K562 (cell line): ENCODE measurements at regions not wholly inside any gene's neighbourhood (a gene's known extent, or its start where the extent isn't known, plus 50 kb on each side); places are given as distances from the start of the nearest gene placed in this dataset.

Experiments
- ATAC-seq: fragments of 200-7000 bp; cut with Tn5 transposase; 3 replicates; pipeline ENCODE4 v1.9.1; 2020; ENCODE audit warnings: moderate library complexity
- BruUV-seq: library from RNA; stranded (reverse); fragments of 400-500 nt; replicated peaks from 2 replicates; lab custom pipeline; 2021; lab: Mats Ljungman, UMichigan
- CTCF ChIA-PET: fragments of 300-600 bp; formaldehyde crosslinking; extraction: SDS; loops from one replicate; lab custom pipeline; 2021; ENCODE audit warnings: low intra/inter-chr PET ratio; lab: Yijun Ruan, JAX
- POLR2A ChIA-PET: fragments of 300-600, 350-650 bp; sonication (Branson Sonifier 250); formaldehyde crosslinking; extraction: SDS; loops from one replicate; lab custom pipeline; 2021; ENCODE audit warnings: antibody characterized with exemption, inconsistent platforms; lab: Yijun Ruan, JAX
- DNase-seq, 4 experiments: peaks; one replicate each; pipeline versions ENCODE4 v3.0.0 to v3.0.0-alpha.2; 2011 to 2018; ENCODE audit warnings: low spot score in 3 of 4, mixed read lengths in 3 of 4; ENCODE audit errors: extremely low read depth in 1 of 4
- FAIRE-seq: peaks from 2 replicates; lab custom pipeline; 2011; peaks lifted over from hg19 to GRCh38; lab: Jason Lieb, UNC
- H2AFZ ChIP-seq: 2 replicates; pipeline ENCODE4 v1.6.0; 2011; ENCODE audit warnings: low read depth, low read length, control low read depth, inconsistent platforms
- H3K27ac ChIP-seq: fragments of 200-600 bp; 3 replicates; pipeline ENCODE4 v1.8.0; 2011; ENCODE audit warnings: low read depth, mild to moderate bottlenecking, control low read depth, inconsistent platforms, low read length, moderate library complexity, mixed read lengths; ENCODE audit errors: extremely low read depth
- H3K27me3 ChIP-seq, 2 experiments: fragments of 300-600 bp in 1 of 2; 2 replicates in 1 of 2; 3 replicates in 1 of 2; pipeline versions ENCODE4 v1.6.0 to v1.8.0; 2011; ENCODE audit warnings: inconsistent platforms in 2 of 2, low read length in 2 of 2, mild to moderate bottlenecking in 1 of 2, mixed read lengths in 1 of 2, moderate library complexity in 1 of 2; ENCODE audit not compliant: control insufficient read depth in 2 of 2, insufficient read depth in 2 of 2
- H3K36me3 ChIP-seq: fragments of 300-600 bp; 3 replicates; pipeline ENCODE4 v1.8.0; 2011; ENCODE audit warnings: mild to moderate bottlenecking, low read length, inconsistent platforms; ENCODE audit not compliant: control insufficient read depth, insufficient read depth
- H3K4me1 ChIP-seq, 2 experiments: fragments of 200-600 bp in 1 of 2; replicated peaks in 1 of 2; 2 replicates in 1 of 2; 3 replicates in 1 of 2; pipeline versions ENCODE4 v1.5.1 to v1.8.0; 2011; ENCODE audit warnings: inconsistent platforms in 2 of 2, low read length in 2 of 2, mild to moderate bottlenecking in 1 of 2, mixed read lengths in 1 of 2, moderate library complexity in 1 of 2; ENCODE audit not compliant: control insufficient read depth in 2 of 2, insufficient read depth in 2 of 2
- H3K4me2 ChIP-seq: 2 replicates; pipeline ENCODE4 v1.6.1; 2011; ENCODE audit warnings: low read length, control low read depth, inconsistent platforms, mixed read lengths; ENCODE audit not compliant: insufficient read depth
- H3K4me3 ChIP-seq: fragments of 200-600 bp; sonication (generic), shearing (Covaris generic); 2 replicates; pipeline ENCODE4 v1.5.1; 2016; ENCODE audit warnings: control low read depth, inconsistent platforms
- H3K79me2 ChIP-seq: fragments of 200-600 bp; 3 replicates; pipeline ENCODE4 v1.8.0; 2011; ENCODE audit warnings: low read length, inconsistent platforms; ENCODE audit not compliant: control insufficient read depth, insufficient read depth
- H3K9ac ChIP-seq, 2 experiments: 2 replicates each; pipeline versions ENCODE4 v1.6.0 to v1.6.1; 2011; ENCODE audit warnings: low read depth in 2 of 2, low read length in 2 of 2, control low read depth in 1 of 2, inconsistent platforms in 1 of 2, mild to moderate bottlenecking in 1 of 2, mixed read lengths in 1 of 2; ENCODE audit not compliant: insufficient read depth in 1 of 2
- H3K9me1 ChIP-seq: one replicate; pipeline ENCODE4 v1.6.0; 2011; ENCODE audit warnings: inconsistent platforms, mild to moderate bottlenecking, low read length, moderate library complexity; ENCODE audit not compliant: control insufficient read depth, insufficient read depth
- H3K9me3 ChIP-seq: replicated peaks from 2 replicates; pipeline ENCODE4 v1.5.1; 2011; ENCODE audit warnings: low read depth, low read length, inconsistent platforms; ENCODE audit not compliant: control insufficient read depth, insufficient read depth
- H4K20me1 ChIP-seq: replicated peaks from 2 replicates; pipeline ENCODE4 v1.6.1; 2011; ENCODE audit warnings: low read length, inconsistent platforms, mixed read lengths; ENCODE audit not compliant: control insufficient read depth, insufficient read depth
- WGBS: fragments of 100-300 bp; shearing (Covaris generic); methylation state at CpG from one replicate; pipeline ENCODE4 v1.1.6; 2016; ENCODE audit warnings: low coverage, mixed read lengths; ENCODE audit not compliant: insufficient coverage; ENCODE audit errors: missing lambda C conversion rate; 5-methylcytosine and 5-hydroxymethylcytosine counted together
- in situ Hi-C: fragments of 300-500 bp; cut with MboI; formaldehyde crosslinking; loops from 4 replicates; pipeline ENCODE4 v1.15.0; 2018; ENCODE audit warnings: inconsistent platforms, mixed read lengths
- intact Hi-C: fragments of 100-400 bp; cut with micrococcal nuclease; formaldehyde crosslinking; loops from 2 replicates; pipeline ENCODE4 v1.14.2; 2022
- TF ChIP-seq, protein P1 (sequence below): fragments of 250-450 bp; sonication (Bioruptor Pico); IDR thresholded peaks from 2 replicates; pipeline ENCODE4 v1.6.1; 2021; ENCODE audit warnings: mild to moderate bottlenecking
- TF ChIP-seq, protein P2 (sequence below), 2 experiments: fragments of 150-350 bp in 1 of 2; IDR thresholded peaks; 2 replicates each; pipeline ENCODE4 v1.6.1; 2012 to 2016; ENCODE audit warnings: low read depth in 2 of 2, low read length in 2 of 2, mild to moderate bottlenecking in 1 of 2, moderate library complexity in 1 of 2
- TF ChIP-seq, protein P3 (sequence below), 2 experiments: IDR thresholded peaks in 1 of 2; conservative IDR thresholded peaks in 1 of 2; 2 replicates each; pipeline ENCODE4 v1.6.1; 2016; ENCODE audit warnings: low read depth in 2 of 2, mild to moderate bottlenecking in 1 of 2, missing compliant biosample characterization in 1 of 2, missing genetic modification characterization in 1 of 2, moderate library complexity in 1 of 2

DNA sequence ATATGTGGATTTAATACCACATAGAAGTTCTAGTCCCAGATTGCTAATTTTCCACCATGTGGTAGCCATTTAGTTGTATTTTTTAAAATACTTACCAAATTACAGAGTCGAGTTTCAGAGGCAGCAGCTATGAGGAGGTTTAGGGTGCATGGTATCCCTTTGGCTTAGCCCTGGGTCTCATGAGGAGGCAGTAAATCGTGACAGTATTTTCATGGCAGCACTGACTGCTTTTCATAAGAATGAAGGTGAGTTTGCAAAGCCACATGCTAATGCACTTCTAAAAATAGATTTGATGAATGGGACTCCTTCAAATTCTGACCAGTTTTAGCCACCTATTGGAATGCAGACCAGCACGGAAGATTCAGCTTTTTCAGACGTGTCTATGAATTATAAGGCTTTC, 114.0 kb upstream of the FRG1 start:
- no peak overlapping the region for H2AFZ ChIP-seq
- no peak overlapping the region for H3K4me2 ChIP-seq
- no peak overlapping the region for H3K27ac ChIP-seq
- FAIRE-seq (no peak), ATAC-seq (no peak), DNase-seq (no peak)
- no peak overlapping the region for H3K4me3 ChIP-seq
- H3K79me2 ChIP-seq: no peaks in the 10 kb centered on the region
- H3K36me3 ChIP-seq: no peaks in the 10 kb centered on the region
- no peaks in the 10 kb centered on the region; a peak in 1 of 5 replicates for H3K27me3 ChIP-seq
- 0% methylated on average over 4 of the region's 4 CpGs for WGBS
- TF ChIP-seq, protein P1, sequence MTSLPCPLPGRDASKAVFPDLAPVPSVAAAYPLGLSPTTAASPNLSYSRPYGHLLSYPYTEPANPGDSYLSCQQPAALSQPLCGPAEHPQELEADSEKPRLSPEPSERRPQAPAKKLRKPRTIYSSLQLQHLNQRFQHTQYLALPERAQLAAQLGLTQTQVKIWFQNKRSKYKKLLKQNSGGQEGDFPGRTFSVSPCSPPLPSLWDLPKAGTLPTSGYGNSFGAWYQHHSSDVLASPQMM (CRISPR knock-in tag): no peak
- TF ChIP-seq, protein P2, sequence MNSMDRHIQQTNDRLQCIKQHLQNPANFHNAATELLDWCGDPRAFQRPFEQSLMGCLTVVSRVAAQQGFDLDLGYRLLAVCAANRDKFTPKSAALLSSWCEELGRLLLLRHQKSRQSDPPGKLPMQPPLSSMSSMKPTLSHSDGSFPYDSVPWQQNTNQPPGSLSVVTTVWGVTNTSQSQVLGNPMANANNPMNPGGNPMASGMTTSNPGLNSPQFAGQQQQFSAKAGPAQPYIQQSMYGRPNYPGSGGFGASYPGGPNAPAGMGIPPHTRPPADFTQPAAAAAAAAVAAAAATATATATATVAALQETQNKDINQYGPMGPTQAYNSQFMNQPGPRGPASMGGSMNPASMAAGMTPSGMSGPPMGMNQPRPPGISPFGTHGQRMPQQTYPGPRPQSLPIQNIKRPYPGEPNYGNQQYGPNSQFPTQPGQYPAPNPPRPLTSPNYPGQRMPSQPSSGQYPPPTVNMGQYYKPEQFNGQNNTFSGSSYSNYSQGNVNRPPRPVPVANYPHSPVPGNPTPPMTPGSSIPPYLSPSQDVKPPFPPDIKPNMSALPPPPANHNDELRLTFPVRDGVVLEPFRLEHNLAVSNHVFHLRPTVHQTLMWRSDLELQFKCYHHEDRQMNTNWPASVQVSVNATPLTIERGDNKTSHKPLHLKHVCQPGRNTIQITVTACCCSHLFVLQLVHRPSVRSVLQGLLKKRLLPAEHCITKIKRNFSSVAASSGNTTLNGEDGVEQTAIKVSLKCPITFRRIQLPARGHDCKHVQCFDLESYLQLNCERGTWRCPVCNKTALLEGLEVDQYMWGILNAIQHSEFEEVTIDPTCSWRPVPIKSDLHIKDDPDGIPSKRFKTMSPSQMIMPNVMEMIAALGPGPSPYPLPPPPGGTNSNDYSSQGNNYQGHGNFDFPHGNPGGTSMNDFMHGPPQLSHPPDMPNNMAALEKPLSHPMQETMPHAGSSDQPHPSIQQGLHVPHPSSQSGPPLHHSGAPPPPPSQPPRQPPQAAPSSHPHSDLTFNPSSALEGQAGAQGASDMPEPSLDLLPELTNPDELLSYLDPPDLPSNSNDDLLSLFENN (IDR thresholded peaks at IDR 0.05; ENCODE audit: low read depth in 2 of 2, low read length in 2 of 2): no peak
- TF ChIP-seq, protein P3, sequence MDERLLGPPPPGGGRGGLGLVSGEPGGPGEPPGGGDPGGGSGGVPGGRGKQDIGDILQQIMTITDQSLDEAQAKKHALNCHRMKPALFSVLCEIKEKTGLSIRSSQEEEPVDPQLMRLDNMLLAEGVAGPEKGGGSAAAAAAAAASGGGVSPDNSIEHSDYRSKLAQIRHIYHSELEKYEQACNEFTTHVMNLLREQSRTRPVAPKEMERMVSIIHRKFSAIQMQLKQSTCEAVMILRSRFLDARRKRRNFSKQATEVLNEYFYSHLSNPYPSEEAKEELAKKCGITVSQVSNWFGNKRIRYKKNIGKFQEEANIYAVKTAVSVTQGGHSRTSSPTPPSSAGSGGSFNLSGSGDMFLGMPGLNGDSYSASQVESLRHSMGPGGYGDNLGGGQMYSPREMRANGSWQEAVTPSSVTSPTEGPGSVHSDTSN (CRISPR knock-in tag; IDR thresholded peaks at IDR 0.05; ENCODE audit: low read depth): no peak
- TF ChIP-seq, protein P3 (tag; conservative IDR thresholded peaks at IDR 0.05; ENCODE audit: low read depth): peak; percentile 26; the same call in 1 of the 2 replicates
- no peaks in the 10 kb centered on the region for H3K4me1 ChIP-seq
- no peaks in the 10 kb centered on the region for H3K9me3 ChIP-seq
- H4K20me1 ChIP-seq: no peaks in the 10 kb centered on the region
- CTCF ChIA-PET: no interaction called here
- no peaks in the 10 kb centered on the region for H3K9me1 ChIP-seq
- POLR2A ChIA-PET: interaction anchor here (0.8 kb wide), 1 partner anchor 12 kb away, joined by 3 read pairs; no protein-coding TSS in a partner anchor
- intact Hi-C loops: no loop called here
- in situ Hi-C loops: no loop called here
- H3K9ac ChIP-seq: no peak overlapping the region
- BruUV-seq: no TSS peak
